HCT116 (cell line): ENCODE measurements at regions not wholly inside any gene's neighbourhood (a gene's known extent, or its start where the extent isn't known, plus 50 kb on each side); places are given as distances from the start of the nearest gene placed in this dataset.

Experiments
- EGR1 ChIP-seq: IDR thresholded peaks from 2 replicates; pipeline ENCODE4 v1.6.1; 2012; ENCODE audit warnings: low read depth
- EZH2 ChIP-seq: fragments of 200-600 bp; sonication (generic); IDR thresholded peaks from 2 replicates; pipeline ENCODE4 v1.6.1; 2017; ENCODE audit warnings: antibody characterized with exemption, mixed run types
- EZH2phosphoT487 ChIP-seq: fragments of 200-600 bp; IDR thresholded peaks from 2 replicates; pipeline ENCODE4 v1.6.1; 2018; ENCODE audit warnings: antibody characterized with exemption, borderline replicate concordance
- TF ChIP-seq, protein P1 (sequence below), 3 experiments: fragments of 200-600 bp in 1 of 3; sonication (generic) in 1 of 3; IDR thresholded peaks in 2 of 3; conservative IDR thresholded peaks in 1 of 3; 2 replicates each; pipeline ENCODE4 v1.5.1; 2012 to 2017; ENCODE audit warnings: low read depth in 2 of 3, low read length in 2 of 3, antibody characterized with exemption in 1 of 3, borderline replicate concordance in 1 of 3, control low read depth in 1 of 3, mild to moderate bottlenecking in 1 of 3, mixed read lengths in 1 of 3, mixed run types in 1 of 3, moderate library complexity in 1 of 3; ENCODE audit not compliant: insufficient read depth in 1 of 3
- TF ChIP-seq, protein P2 (sequence below): IDR thresholded peaks from 2 replicates; pipeline ENCODE4 v1.6.1; 2012

DNA sequence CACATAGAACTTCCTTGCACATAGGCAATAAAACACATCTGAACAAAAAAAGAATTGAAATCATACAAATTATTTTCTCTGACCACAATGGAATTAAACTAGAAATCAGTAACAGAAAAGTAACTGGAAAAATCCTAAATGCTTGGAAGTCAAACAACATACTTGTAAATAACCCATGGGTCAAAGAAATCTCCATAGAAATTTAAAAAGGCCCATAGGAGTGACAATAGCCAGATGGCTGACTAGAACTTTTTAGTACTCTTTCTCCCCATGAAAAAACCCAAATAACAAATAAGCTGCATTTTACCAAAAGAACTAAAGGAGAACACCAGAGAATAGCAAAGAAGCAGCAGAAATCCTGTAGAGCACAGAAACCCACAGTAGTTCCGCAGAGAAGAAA is 139.2 kb upstream of the COL3A1 start:
- TF ChIP-seq, protein P1, sequence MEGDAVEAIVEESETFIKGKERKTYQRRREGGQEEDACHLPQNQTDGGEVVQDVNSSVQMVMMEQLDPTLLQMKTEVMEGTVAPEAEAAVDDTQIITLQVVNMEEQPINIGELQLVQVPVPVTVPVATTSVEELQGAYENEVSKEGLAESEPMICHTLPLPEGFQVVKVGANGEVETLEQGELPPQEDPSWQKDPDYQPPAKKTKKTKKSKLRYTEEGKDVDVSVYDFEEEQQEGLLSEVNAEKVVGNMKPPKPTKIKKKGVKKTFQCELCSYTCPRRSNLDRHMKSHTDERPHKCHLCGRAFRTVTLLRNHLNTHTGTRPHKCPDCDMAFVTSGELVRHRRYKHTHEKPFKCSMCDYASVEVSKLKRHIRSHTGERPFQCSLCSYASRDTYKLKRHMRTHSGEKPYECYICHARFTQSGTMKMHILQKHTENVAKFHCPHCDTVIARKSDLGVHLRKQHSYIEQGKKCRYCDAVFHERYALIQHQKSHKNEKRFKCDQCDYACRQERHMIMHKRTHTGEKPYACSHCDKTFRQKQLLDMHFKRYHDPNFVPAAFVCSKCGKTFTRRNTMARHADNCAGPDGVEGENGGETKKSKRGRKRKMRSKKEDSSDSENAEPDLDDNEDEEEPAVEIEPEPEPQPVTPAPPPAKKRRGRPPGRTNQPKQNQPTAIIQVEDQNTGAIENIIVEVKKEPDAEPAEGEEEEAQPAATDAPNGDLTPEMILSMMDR (IDR thresholded peaks at IDR 0.05 in 2 of 3, conservative IDR thresholded peaks at IDR 0.05 in 1 of 3; ENCODE audit: borderline replicate concordance in 1 of 3, insufficient read depth in 1 of 3, low read depth in 2 of 3, low read length in 2 of 3): no peak
- TF ChIP-seq EGR1 (no peak), EZH2phosphoT487 (no peak), EZH2 (no peak)
- TF ChIP-seq, protein P2, sequence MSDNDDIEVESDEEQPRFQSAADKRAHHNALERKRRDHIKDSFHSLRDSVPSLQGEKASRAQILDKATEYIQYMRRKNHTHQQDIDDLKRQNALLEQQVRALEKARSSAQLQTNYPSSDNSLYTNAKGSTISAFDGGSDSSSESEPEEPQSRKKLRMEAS: no peak
